DND-41 (cell line): ENCODE measurements at regions not wholly inside any gene's neighbourhood (a gene's known extent, or its start where the extent isn't known, plus 50 kb on each side); places are given as distances from the start of the nearest gene placed in this dataset.

Experiments
- ATAC-seq: fragments of 200-7000 bp; cut with Tn5 transposase; 3 replicates; pipeline ENCODE4 v1.9.1; 2021; ENCODE audit warnings: low read depth; ENCODE audit not compliant: insufficient read depth
- DNase-seq: peaks from one replicate; pipeline ENCODE4 v3.0.0-alpha.2; 2020
- H2AFZ ChIP-seq: 2 replicates; pipeline ENCODE4 v1.6.0; 2012; ENCODE audit warnings: low read depth, low read length
- H3K27ac ChIP-seq: 2 replicates; pipeline ENCODE4 v1.5.1; 2012; ENCODE audit warnings: low read length, inconsistent platforms
- H3K27me3 ChIP-seq: fragments of 200-600 bp; sonication (generic); 2 replicates; pipeline ENCODE4 v1.6.0; 2012; ENCODE audit warnings: low read length, mild to moderate bottlenecking, inconsistent platforms; ENCODE audit not compliant: insufficient read depth, poor library complexity
- H3K36me3 ChIP-seq: 2 replicates; pipeline ENCODE4 v1.5.1; 2012; ENCODE audit warnings: low read length, inconsistent platforms; ENCODE audit not compliant: insufficient read depth
- H3K4me1 ChIP-seq: 2 replicates; pipeline ENCODE4 v1.5.1; 2012; ENCODE audit warnings: mild to moderate bottlenecking, low read length; ENCODE audit not compliant: insufficient read depth
- H3K4me2 ChIP-seq: 2 replicates; pipeline ENCODE4 v1.6.0; 2012; ENCODE audit warnings: mild to moderate bottlenecking, moderate library complexity, low read length, inconsistent platforms; ENCODE audit not compliant: insufficient read depth
- H3K4me3 ChIP-seq, 2 experiments: fragments of 200-600 bp in 1 of 2; shearing (Covaris generic) in 1 of 2; 2 replicates each; pipeline ENCODE4 v1.5.1; 2012 to 2016; ENCODE audit warnings: inconsistent platforms in 2 of 2, low read length in 2 of 2, mild to moderate bottlenecking in 2 of 2, low read depth in 1 of 2, moderate library complexity in 1 of 2
- H3K79me2 ChIP-seq: 2 replicates; pipeline ENCODE4 v1.6.0; 2012; ENCODE audit warnings: low read length, inconsistent platforms; ENCODE audit not compliant: insufficient read depth
- H3K9ac ChIP-seq: 2 replicates; pipeline ENCODE4 v1.6.0; 2012; ENCODE audit warnings: low read depth, mild to moderate bottlenecking, inconsistent platforms, low read length, moderate library complexity
- H3K9me3 ChIP-seq: 2 replicates; pipeline ENCODE4 v1.5.1; 2012; ENCODE audit warnings: low read length, moderate library complexity, mild to moderate bottlenecking, inconsistent platforms; ENCODE audit not compliant: insufficient read depth, severe bottlenecking
- H4K20me1 ChIP-seq: 2 replicates; pipeline ENCODE4 v1.6.0; 2012; ENCODE audit warnings: low read length; ENCODE audit not compliant: insufficient read depth
- EZH2 ChIP-seq: IDR thresholded peaks from 3 replicates; pipeline ENCODE4 v1.6.1; 2012; ENCODE audit warnings: borderline replicate concordance, low read depth, mild to moderate bottlenecking, moderate library complexity, low read length, inconsistent platforms; ENCODE audit not compliant: severe bottlenecking
- TF ChIP-seq, protein P1 (sequence below): IDR thresholded peaks from 2 replicates; pipeline ENCODE4 v1.5.1; 2012; ENCODE audit warnings: borderline replicate concordance, low read length, moderate library complexity, mild to moderate bottlenecking; ENCODE audit not compliant: poor library complexity, severe bottlenecking; ENCODE audit errors: extremely low read depth

DNA sequence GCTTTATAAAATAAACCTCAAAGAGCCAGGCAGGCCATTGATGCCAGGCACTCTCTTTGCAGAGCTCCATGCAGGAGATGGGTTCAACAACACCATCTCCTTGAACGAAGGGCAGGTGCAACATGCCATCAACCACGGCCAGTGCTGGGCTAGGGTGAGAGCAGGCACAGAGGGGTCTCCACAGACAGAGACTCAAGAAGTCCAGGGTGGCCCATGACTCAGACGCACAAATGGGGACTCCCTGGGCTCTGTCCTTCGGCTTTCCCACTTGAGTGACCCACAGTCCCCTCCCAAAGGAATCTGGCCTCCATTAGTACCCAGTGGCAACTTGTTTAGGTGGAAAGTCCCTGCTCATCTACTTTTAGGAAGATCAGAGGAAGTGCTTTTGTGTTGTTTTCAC, 124.4 kb upstream of the PZP start:
- Histone ChIP-seq H3K9me3 (no peaks in the 10 kb centered on the region), H3K4me2 (no peak overlapping the region), H4K20me1 (no peaks in the 10 kb centered on the region), H3K4me3 (no peak overlapping the region), H3K36me3 (no peaks in the 10 kb centered on the region), H2AFZ (no peak overlapping the region), H3K27me3 (no peaks in the 10 kb centered on the region), H3K27ac (no peak overlapping the region), H3K4me1 (no peaks in the 10 kb centered on the region), H3K9ac (no peak overlapping the region), H3K79me2 (no peaks in the 10 kb centered on the region)
- TF ChIP-seq, protein P1, sequence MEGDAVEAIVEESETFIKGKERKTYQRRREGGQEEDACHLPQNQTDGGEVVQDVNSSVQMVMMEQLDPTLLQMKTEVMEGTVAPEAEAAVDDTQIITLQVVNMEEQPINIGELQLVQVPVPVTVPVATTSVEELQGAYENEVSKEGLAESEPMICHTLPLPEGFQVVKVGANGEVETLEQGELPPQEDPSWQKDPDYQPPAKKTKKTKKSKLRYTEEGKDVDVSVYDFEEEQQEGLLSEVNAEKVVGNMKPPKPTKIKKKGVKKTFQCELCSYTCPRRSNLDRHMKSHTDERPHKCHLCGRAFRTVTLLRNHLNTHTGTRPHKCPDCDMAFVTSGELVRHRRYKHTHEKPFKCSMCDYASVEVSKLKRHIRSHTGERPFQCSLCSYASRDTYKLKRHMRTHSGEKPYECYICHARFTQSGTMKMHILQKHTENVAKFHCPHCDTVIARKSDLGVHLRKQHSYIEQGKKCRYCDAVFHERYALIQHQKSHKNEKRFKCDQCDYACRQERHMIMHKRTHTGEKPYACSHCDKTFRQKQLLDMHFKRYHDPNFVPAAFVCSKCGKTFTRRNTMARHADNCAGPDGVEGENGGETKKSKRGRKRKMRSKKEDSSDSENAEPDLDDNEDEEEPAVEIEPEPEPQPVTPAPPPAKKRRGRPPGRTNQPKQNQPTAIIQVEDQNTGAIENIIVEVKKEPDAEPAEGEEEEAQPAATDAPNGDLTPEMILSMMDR, result no peak
- TF ChIP-seq EZH2, result no peak
- ATAC-seq (no peak), DNase-seq (no peak)

DNA sequence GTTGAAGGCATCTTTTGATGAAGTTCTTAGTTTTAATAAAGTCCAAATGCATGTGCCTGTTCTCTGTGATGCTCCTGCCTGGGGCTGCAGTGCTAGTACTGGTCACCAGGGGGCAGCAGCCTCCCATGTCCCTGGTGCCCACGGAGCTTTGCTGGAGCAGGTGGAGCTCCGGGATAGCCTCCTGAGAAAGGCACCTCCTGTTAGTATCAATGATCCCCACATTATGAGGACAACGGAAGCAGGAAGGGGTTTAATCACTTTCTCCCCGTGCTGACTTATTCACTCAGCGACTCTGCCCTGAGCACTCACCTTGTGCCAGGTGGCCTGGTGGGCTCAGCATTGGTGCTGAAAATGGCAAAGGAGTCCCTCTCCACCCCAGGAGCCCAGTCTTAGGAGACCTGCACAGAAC, 123.0 kb upstream of the PZP start:
- Histone ChIP-seq H3K4me1 (no peaks in the 10 kb centered on the region), H3K9ac (no peak overlapping the region), H3K9me3 (no peaks in the 10 kb centered on the region), H3K27ac (no peak overlapping the region), H3K79me2 (no peaks in the 10 kb centered on the region), H3K36me3 (no peaks in the 10 kb centered on the region), H3K4me2 (no peak overlapping the region), H2AFZ (no peak overlapping the region), H3K27me3 (no peaks in the 10 kb centered on the region), H3K4me3 (no peak overlapping the region), H4K20me1 (no peaks in the 10 kb centered on the region)
- peak; percentile 82 for ATAC-seq
- TF ChIP-seq, protein P1, result peak; percentile 99
- TF ChIP-seq EZH2, result no peak
- peak; percentile 69 for DNase-seq

DNA sequence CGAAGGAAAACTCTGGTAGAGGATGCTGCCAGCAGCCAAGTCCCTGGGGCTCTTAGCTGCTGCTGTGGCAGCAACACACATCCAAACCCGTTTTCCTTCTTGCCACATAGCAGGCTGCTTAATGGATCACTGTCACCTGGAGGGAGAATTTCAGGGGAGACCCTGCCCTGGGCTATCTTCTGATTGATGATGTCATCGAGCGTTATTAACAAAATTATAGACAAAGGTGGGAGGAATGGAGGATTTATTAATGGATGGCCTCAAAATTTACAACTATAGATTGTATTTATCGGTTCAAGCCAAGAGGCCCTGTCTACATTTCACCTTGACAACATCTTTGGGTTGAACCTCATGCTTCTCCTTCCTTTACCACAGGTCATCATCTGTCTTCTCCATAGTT, 120.8 kb upstream of the PZP start:
- Histone ChIP-seq H3K9me3 (no peaks in the 10 kb centered on the region), H3K79me2 (no peaks in the 10 kb centered on the region), H3K4me3 (no peak overlapping the region), H3K9ac (no peak overlapping the region), H3K27ac (no peak overlapping the region), H3K4me2 (no peak overlapping the region), H3K4me1 (no peaks in the 10 kb centered on the region), H4K20me1 (no peaks in the 10 kb centered on the region), H2AFZ (no peak overlapping the region), H3K36me3 (no peaks in the 10 kb centered on the region), H3K27me3 (no peaks in the 10 kb centered on the region)
- TF ChIP-seq, protein P1, result no peak
- no peak for TF ChIP-seq EZH2
- DNase-seq (no peak), ATAC-seq (no peak)

DNA sequence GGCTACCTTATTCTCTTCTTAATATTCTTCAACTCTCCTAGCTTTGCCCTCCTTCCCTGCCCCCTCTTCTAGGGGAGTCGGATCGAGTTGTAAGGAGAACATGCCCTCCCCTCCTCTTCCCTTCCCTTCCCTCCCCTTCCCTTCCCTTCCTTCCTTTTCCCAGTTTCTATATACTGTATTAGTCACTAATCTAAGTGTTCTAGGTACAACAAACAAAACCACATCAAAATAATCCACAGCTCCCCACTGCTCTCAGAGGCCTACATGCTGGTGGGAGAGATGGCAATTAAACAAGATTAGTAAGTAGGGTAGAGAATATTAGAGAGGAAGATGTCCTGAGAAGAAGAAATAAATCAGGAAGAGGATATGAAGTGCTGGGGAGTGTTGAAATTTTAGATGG, 119.9 kb upstream of the PZP start:
- Histone ChIP-seq H4K20me1 (no peaks in the 10 kb centered on the region), H3K4me1 (no peaks in the 10 kb centered on the region), H3K4me2 (no peak overlapping the region), H3K79me2 (no peaks in the 10 kb centered on the region), H3K27ac (no peak overlapping the region), H3K9me3 (no peaks in the 10 kb centered on the region), H3K27me3 (no peaks in the 10 kb centered on the region), H3K9ac (no peak overlapping the region), H3K36me3 (no peaks in the 10 kb centered on the region), H2AFZ (no peak overlapping the region), H3K4me3 (no peak overlapping the region)
- no peak for DNase-seq
- no peak for ATAC-seq
- TF ChIP-seq, protein P1, result no peak
- TF ChIP-seq EZH2, result no peak
